ENCODE measurements at regions not wholly inside any gene's neighbourhood (a gene's known extent, or its start where the extent isn't known, plus 50 kb on each side); places are given as distances from the start of the nearest gene placed in this dataset.

DNA sequence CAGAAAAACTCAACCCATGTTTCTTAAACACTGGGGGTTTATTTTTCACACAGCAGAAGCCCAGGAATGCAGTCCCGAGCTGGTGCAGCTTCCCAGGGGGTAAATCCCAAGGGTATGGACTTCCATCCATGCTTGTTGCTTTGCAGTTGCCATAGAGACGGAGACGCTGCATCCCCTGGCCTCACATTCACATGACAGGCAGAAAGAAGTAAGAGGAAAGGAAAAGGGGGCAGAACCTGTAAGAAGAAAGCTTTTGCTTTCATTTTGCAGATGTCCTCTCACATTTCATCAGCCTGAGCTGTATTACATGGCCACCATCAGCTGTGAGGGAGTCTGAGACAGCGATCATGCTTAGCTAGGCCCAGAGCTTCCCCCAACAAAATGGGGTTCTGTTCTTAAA is 321.0 kb downstream of the AGTPBP1 start:
- no peak overlapping the region for H3K4me3 ChIP-seq (ENCODE audit: control insufficient read depth, low read depth, low read length)
- no peak for DNase-seq (ENCODE audit: low read depth)
- TF ChIP-seq, protein P1, sequence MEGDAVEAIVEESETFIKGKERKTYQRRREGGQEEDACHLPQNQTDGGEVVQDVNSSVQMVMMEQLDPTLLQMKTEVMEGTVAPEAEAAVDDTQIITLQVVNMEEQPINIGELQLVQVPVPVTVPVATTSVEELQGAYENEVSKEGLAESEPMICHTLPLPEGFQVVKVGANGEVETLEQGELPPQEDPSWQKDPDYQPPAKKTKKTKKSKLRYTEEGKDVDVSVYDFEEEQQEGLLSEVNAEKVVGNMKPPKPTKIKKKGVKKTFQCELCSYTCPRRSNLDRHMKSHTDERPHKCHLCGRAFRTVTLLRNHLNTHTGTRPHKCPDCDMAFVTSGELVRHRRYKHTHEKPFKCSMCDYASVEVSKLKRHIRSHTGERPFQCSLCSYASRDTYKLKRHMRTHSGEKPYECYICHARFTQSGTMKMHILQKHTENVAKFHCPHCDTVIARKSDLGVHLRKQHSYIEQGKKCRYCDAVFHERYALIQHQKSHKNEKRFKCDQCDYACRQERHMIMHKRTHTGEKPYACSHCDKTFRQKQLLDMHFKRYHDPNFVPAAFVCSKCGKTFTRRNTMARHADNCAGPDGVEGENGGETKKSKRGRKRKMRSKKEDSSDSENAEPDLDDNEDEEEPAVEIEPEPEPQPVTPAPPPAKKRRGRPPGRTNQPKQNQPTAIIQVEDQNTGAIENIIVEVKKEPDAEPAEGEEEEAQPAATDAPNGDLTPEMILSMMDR (IDR thresholded peaks at IDR 0.05; ENCODE audit: control insufficient read depth, insufficient read depth, low read depth, low read length, missing control alignments): no peak

DNA sequence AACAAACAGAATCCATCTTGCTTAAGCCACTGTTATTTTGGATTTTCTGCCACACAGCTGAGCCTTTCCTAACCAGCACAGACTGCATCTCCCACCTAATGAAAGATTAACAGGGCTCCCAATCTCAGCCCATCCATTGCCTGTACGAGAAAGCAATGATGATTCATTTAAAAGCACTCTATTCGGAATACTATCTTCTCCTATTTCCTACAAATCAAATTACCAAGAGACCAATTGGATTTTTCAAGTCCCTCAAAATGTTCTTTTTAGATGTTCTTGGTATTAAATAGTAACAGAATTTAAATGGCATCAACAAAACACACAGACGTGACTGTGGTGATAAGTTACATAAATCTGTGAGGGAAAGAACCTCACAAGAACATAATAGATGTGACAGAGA is 324.1 kb downstream of the AGTPBP1 start:
- no peak for DNase-seq (ENCODE audit: low read depth)
- TF ChIP-seq, protein P1 (IDR thresholded peaks at IDR 0.05; ENCODE audit: control insufficient read depth, insufficient read depth, low read depth, low read length, missing control alignments): no peak

DNA sequence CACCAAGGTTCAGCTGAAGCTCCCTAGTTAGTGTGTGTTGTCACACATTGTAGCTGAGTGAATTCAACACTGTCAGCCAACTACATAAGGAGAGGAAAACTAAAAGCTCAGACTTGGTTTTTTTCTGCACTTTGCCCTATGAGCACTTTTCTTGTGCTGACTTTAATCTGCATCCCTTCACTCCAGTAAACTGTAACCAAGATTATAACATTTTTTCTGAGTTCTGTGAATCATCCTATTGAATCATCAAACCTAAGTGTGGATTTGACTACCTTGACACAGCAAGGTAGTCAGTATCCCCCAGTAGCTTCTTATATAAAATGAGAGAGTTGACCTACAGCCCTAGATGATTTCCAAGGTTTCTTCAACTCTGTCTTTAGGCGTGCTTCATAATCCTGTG is 325.0 kb downstream of the AGTPBP1 start:
- TF ChIP-seq, protein P1 (IDR thresholded peaks at IDR 0.05; ENCODE audit: control insufficient read depth, insufficient read depth, low read depth, low read length, missing control alignments): no peak

More for the DNA sequence above, 324.1 kb downstream of the AGTPBP1 start:
- H3K4me3 ChIP-seq (ENCODE audit: control insufficient read depth, low read depth, low read length): no peak overlapping the region

DNA sequence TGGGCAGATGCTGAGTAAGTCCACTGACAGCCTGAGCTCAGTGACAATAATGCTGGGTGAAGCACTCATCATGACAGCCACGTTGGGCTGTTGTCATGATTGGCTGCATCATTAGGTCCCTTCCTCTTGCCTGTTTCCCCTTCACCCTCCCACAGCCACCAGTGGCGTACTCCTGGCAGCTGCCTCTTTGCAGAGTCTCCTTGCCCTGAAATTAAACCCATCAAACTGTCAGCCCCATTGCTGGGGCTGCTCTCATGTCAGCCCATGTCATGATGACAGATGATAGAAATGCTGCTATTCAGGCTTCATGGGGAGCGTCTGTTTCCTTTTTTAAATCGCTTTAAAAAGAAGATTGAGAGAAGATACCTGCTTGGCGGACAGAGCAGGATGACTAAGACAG is 327.4 kb downstream of the AGTPBP1 start:
- DNase-seq (ENCODE audit: low read depth): no peak
- no peak overlapping the region for H3K4me3 ChIP-seq (ENCODE audit: control insufficient read depth, low read depth, low read length)
- TF ChIP-seq, protein P1 (IDR thresholded peaks at IDR 0.05; ENCODE audit: control insufficient read depth, insufficient read depth, low read depth, low read length, missing control alignments): no peak

More for the DNA sequence above, 325.0 kb downstream of the AGTPBP1 start:
- no peak for DNase-seq (ENCODE audit: low read depth)
- no peak overlapping the region for H3K4me3 ChIP-seq (ENCODE audit: control insufficient read depth, low read depth, low read length)

DNA sequence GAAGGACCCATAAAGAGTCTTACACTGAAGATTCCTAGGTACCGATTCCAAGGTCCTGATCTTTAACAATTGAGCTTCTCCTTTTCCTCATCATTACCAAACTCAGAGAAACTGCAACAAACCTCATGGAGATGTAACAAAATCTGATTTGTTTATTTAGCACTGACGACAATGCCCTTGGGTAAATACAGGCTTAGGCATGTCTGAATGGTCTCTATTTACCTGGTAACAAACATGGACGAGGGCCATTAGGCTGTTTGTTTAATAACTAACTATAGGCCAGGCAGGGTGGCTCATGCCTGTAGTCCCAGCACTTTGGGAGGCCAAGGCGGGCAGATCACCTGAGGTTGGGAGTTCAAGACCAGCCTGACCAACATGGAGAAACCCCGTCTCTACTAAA is 333.3 kb downstream of the AGTPBP1 start:
- no peak for DNase-seq (ENCODE audit: low read depth)
- TF ChIP-seq, protein P1 (IDR thresholded peaks at IDR 0.05; ENCODE audit: control insufficient read depth, insufficient read depth, low read depth, low read length, missing control alignments): no peak
- no peak overlapping the region for H3K4me3 ChIP-seq (ENCODE audit: control insufficient read depth, low read depth, low read length)

DNA sequence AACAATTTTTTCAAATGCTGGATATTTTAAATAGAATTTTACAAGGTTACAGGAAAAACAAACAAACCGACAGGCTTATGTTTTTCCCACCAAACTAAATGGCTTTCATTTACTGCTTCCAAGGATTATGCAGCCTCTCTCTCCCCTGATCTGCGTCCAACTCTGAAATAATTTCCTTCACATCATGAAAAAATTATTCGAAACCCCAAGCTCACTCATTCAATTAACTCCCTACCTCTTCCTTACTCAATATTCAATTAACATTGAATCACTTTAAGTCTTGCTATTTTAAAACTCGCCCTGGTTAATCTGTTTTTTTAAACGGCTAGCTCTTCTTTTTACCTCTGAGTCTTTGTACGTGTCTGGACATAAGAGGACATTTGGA is 336.2 kb downstream of the AGTPBP1 start:
- H3K4me3 ChIP-seq (ENCODE audit: control insufficient read depth, low read depth, low read length): no peak overlapping the region
- TF ChIP-seq, protein P1 (IDR thresholded peaks at IDR 0.05; ENCODE audit: control insufficient read depth, insufficient read depth, low read depth, low read length, missing control alignments): no peak
- DNase-seq (ENCODE audit: low read depth): no peak

Data from AG09309 (cell line).